Activated T-cell treated with anti-CD3 and anti-CD28 coated beads, Interleukin-2, amount 50 U/mL, for 24 hours (primary cell): ENCODE measurements at regions not wholly inside any gene's neighbourhood (a gene's known extent, or its start where the extent isn't known, plus 50 kb on each side); places are given as distances from the start of the nearest gene placed in this dataset.
"Not testable (repeated sequence)": the region's sequence is repeated elsewhere in the genome, so short reads cannot be mapped to it uniquely, and the experiment has no call there.

Experiments
- DNase-seq: peaks from one replicate; pipeline ENCODE4 v3.0.0-alpha.2; 2020
- H3K27ac Mint-ChIP-seq: 2 replicates; pipeline ENCODE4 v1.8.0; 2020; ENCODE audit warnings: mild to moderate bottlenecking, mixed read lengths
- H3K27me3 Mint-ChIP-seq: 2 replicates; pipeline ENCODE4 v1.8.0; 2020; ENCODE audit warnings: mixed read lengths
- H3K36me3 Mint-ChIP-seq: 2 replicates; pipeline ENCODE4 v1.8.0; 2020; ENCODE audit warnings: low read depth, mixed read lengths
- H3K4me1 Mint-ChIP-seq: 2 replicates; pipeline ENCODE4 v1.8.0; 2020; ENCODE audit warnings: low read depth, mixed read lengths
- H3K4me3 Mint-ChIP-seq: 2 replicates; pipeline ENCODE4 v1.8.0; 2020; ENCODE audit warnings: mild to moderate bottlenecking, moderate library complexity, mixed read lengths
- H3K9me3 Mint-ChIP-seq: 2 replicates; pipeline ENCODE4 v1.8.0; 2020; ENCODE audit warnings: mixed read lengths

DNA sequence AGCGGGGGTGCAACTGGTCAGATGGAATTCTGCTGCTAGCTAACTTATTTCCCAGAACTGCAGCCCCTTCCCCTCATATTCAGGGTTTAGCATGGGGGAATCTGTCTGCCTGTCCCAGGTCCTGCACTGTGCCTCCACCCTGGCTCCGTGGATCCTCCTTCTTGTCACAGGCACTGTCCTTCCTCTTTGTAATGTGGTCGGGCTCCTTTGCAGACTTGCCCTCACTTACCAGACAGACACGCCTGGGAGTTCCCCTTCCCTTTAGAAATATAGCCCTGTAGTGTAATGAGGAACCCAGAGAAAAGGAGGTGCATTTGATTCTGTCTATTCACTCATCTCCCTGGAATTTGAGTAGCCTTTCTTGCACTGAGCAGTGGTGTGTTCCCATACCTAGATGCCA lies 108.7 kb downstream of the TRIM43 start:
- peaks cover 22% of the 10 kb centered on the region for H3K27me3 Mint-ChIP-seq
- H3K4me1 Mint-ChIP-seq = no peaks in the 10 kb centered on the region
- no peak for DNase-seq
- H3K27ac Mint-ChIP-seq = no peak overlapping the region
- no peaks in the 10 kb centered on the region for H3K36me3 Mint-ChIP-seq
- no peaks in the 10 kb centered on the region for H3K9me3 Mint-ChIP-seq
- H3K4me3 Mint-ChIP-seq = no peak overlapping the region

DNA sequence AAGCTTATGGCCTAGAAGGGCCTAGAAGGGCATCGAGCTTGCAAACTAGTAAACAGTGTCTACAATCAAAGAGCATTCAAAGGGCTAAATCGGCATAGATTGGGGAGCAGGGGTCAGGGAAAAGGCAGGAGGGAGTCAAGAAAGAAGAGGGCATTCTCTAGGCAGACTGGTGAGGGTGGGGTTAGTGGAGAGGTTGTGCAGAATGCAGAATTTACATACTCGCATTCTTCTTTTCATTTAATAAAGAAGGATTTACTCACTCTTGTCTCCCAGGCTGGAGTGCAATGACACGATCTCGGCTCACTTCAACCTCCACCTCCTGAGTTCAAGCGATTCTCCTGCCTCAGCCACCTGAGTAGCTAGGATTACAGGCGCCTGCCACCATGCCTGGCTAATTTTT lies 110.7 kb downstream of the TRIM43 start:
- no peaks in the 10 kb centered on the region for H3K9me3 Mint-ChIP-seq

GRCh38 chr2:95707161-95707560 lies 115.4 kb downstream of the TRIM43 start:
- not testable (repeated sequence) for H3K36me3 Mint-ChIP-seq, DNase-seq, H3K4me3 Mint-ChIP-seq, H3K27me3 Mint-ChIP-seq, H3K9me3 Mint-ChIP-seq, H3K4me1 Mint-ChIP-seq, H3K27ac Mint-ChIP-seq

More for the DNA sequence above, 110.7 kb downstream of the TRIM43 start:
- Mint-ChIP-seq H3K36me3 (no peaks in the 10 kb centered on the region), H3K4me1 (no peaks in the 10 kb centered on the region), H3K27me3 (peaks cover 11% of the 10 kb centered on the region), H3K4me3 (no peak overlapping the region), H3K27ac (no peak overlapping the region)
- no peak for DNase-seq

GRCh38 chr2:95707837-95708236 lies 116.0 kb downstream of the TRIM43 start:
- no peak for DNase-seq
- H3K4me3 Mint-ChIP-seq = no peak overlapping the region
- H3K27me3 Mint-ChIP-seq = peaks cover 5% of the 10 kb centered on the region
- H3K4me1 Mint-ChIP-seq = no peaks in the 10 kb centered on the region
- H3K36me3 Mint-ChIP-seq = no peaks in the 10 kb centered on the region
- no peak overlapping the region for H3K27ac Mint-ChIP-seq
- H3K9me3 Mint-ChIP-seq = no peaks in the 10 kb centered on the region

- Mint-ChIP-seq H3K4me3 (no peak overlapping the region), H3K9me3 (no peaks in the 10 kb centered on the region), H3K36me3 (no peaks in the 10 kb centered on the region), H3K27me3 (peaks cover 5% of the 10 kb centered on the region), H3K27ac (no peak overlapping the region), H3K4me1 (no peaks in the 10 kb centered on the region)
- no peak for DNase-seq
Measured at GRCh38 chr2:95709831-95710230, 118.0 kb downstream of the TRIM43 start.

GRCh38 chr2:95713470-95714177 lies 121.8 kb downstream of the TRIM43 start:
- not testable (repeated sequence) for H3K4me3 Mint-ChIP-seq, DNase-seq, H3K36me3 Mint-ChIP-seq, H3K27me3 Mint-ChIP-seq, H3K4me1 Mint-ChIP-seq, H3K9me3 Mint-ChIP-seq, H3K27ac Mint-ChIP-seq

GRCh38 chr2:95714398-95714797 lies 122.6 kb downstream of the TRIM43 start:
- DNase-seq, H3K27me3 Mint-ChIP-seq, H3K9me3 Mint-ChIP-seq, H3K4me1 Mint-ChIP-seq, H3K36me3 Mint-ChIP-seq, H3K27ac Mint-ChIP-seq, H3K4me3 Mint-ChIP-seq: not testable (repeated sequence)

DNA sequence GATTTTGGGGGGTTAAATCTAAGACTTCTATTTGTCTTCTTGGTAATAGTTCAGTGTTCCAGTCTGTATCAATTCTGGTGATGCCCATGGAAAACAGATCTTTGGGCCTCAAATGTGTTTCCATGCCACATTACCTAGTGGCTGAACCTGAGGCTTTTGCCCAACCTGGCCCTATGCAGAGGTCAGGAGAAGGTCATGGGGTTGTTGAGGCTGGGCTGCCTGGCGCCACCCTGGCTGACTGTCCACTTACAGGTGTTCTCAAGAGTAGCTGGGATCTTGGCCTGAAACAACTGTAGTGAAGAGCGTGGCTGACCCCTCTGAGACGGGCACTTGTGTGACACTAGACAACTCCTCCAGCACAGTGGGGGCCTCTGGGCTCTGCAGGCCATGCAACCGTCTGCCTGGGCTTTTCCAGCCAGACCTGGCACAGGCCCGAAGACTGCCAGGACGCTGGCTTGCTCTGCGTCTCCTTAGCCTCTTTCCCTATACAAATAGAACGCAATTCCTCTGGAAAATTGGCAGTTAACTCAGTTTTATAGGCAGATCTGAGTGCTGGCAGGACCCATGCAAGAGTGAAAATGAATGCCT lies 127.8 kb downstream of the TRIM43 start:
- H3K4me3 Mint-ChIP-seq = no peak overlapping the region
- no peaks in the 10 kb centered on the region for H3K36me3 Mint-ChIP-seq
- no peak for DNase-seq
- H3K27ac Mint-ChIP-seq = no peak overlapping the region
- H3K4me1 Mint-ChIP-seq = no peaks in the 10 kb centered on the region
- no peaks in the 10 kb centered on the region for H3K27me3 Mint-ChIP-seq
- H3K9me3 Mint-ChIP-seq = no peaks in the 10 kb centered on the region

- Mint-ChIP-seq H3K27ac (no peak overlapping the region), H3K9me3 (no peaks in the 10 kb centered on the region), H3K36me3 (no peaks in the 10 kb centered on the region), H3K4me1 (no peaks in the 10 kb centered on the region), H3K4me3 (no peak overlapping the region), H3K27me3 (no peaks in the 10 kb centered on the region)
- no peak for DNase-seq
Measured at GRCh38 chr2:95721726-95722125, 129.9 kb downstream of the TRIM43 start.

- Mint-ChIP-seq H3K4me1 (no peaks in the 10 kb centered on the region), H3K36me3 (no peaks in the 10 kb centered on the region), H3K27me3 (no peaks in the 10 kb centered on the region), H3K4me3 (no peak overlapping the region), H3K27ac (no peak overlapping the region), H3K9me3 (no peaks in the 10 kb centered on the region)
- no peak for DNase-seq
Measured at GRCh38 chr2:95722131-95722697, 130.4 kb downstream of the TRIM43 start.

DNA sequence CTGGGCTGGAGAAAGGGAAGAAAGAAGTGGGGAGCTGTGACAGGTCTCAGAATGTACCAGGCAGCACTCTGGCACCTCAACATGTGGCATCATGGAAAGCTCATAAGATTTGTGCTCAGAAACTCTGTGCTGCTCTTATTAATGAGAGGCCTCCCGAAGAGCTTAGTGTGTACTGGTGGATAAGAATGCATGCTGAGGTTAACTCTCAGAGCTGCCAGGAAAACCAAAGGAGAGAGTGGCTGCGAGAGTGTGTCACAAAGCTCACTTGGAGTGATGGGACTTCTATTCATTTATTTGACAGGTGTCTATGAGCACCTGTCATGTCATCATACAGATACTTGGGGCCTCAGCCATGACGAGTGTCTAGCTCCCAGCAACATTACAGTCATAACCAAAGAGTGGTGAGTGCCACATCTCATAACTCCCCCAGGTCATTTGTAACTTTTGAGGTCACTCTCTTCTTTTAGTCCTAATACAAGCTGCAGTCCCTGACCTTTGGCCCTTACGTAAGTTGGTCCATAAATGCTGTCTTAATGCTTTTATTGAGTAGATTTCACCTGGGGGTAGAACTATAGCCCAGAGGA lies 131.9 kb downstream of the TRIM43 start:
- not testable (repeated sequence) for H3K4me1 Mint-ChIP-seq, DNase-seq, H3K36me3 Mint-ChIP-seq, H3K4me3 Mint-ChIP-seq, H3K9me3 Mint-ChIP-seq, H3K27ac Mint-ChIP-seq, H3K27me3 Mint-ChIP-seq

GRCh38 chr2:95725191-95725590 lies 133.4 kb downstream of the TRIM43 start:
- not testable (repeated sequence) for H3K9me3 Mint-ChIP-seq, H3K27ac Mint-ChIP-seq, H3K4me1 Mint-ChIP-seq, H3K4me3 Mint-ChIP-seq, H3K36me3 Mint-ChIP-seq, H3K27me3 Mint-ChIP-seq, DNase-seq

GRCh38 chr2:95725677-95726076 lies 133.9 kb downstream of the TRIM43 start:
- DNase-seq, H3K27ac Mint-ChIP-seq, H3K4me3 Mint-ChIP-seq, H3K36me3 Mint-ChIP-seq, H3K4me1 Mint-ChIP-seq, H3K27me3 Mint-ChIP-seq, H3K9me3 Mint-ChIP-seq: not testable (repeated sequence)

DNA sequence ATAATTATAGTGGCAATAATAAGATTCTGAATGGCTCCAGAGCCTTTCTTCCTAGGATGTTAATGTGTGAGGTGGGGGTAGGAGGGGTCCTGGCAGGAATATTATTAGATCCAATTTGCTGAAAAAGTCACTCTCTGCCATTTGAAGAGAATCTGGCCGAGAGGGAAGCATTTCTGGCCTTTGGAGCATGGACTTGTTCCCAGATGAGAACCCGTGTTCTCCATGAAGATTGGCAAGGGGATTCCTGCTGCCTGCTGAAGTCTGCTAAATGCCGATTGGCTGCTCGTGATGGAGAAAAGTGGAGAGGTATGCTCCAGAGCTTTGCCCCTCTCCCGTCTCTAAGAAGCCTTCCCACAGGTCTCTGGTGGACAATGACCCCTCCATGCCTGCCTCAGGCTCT lies 135.6 kb downstream of the TRIM43 start:
- not testable (repeated sequence) for H3K36me3 Mint-ChIP-seq, H3K4me3 Mint-ChIP-seq, H3K4me1 Mint-ChIP-seq, DNase-seq, H3K9me3 Mint-ChIP-seq, H3K27ac Mint-ChIP-seq
- peaks cover 14% of the 10 kb centered on the region for H3K27me3 Mint-ChIP-seq

- Mint-ChIP-seq H3K9me3 (no peaks in the 10 kb centered on the region), H3K4me1 (no peaks in the 10 kb centered on the region), H3K4me3 (no peak overlapping the region), H3K36me3 (no peaks in the 10 kb centered on the region), H3K27ac (no peak overlapping the region), H3K27me3 (peaks cover 26% of the 10 kb centered on the region)
- no peak for DNase-seq
Measured at GRCh38 chr2:95728878-95729596, 137.2 kb downstream of the TRIM43 start.
